ENCODE measurements at regions not wholly inside any gene's neighbourhood (a gene's known extent, or its start where the extent isn't known, plus 50 kb on each side); places are given as distances from the start of the nearest gene placed in this dataset.

DNA sequence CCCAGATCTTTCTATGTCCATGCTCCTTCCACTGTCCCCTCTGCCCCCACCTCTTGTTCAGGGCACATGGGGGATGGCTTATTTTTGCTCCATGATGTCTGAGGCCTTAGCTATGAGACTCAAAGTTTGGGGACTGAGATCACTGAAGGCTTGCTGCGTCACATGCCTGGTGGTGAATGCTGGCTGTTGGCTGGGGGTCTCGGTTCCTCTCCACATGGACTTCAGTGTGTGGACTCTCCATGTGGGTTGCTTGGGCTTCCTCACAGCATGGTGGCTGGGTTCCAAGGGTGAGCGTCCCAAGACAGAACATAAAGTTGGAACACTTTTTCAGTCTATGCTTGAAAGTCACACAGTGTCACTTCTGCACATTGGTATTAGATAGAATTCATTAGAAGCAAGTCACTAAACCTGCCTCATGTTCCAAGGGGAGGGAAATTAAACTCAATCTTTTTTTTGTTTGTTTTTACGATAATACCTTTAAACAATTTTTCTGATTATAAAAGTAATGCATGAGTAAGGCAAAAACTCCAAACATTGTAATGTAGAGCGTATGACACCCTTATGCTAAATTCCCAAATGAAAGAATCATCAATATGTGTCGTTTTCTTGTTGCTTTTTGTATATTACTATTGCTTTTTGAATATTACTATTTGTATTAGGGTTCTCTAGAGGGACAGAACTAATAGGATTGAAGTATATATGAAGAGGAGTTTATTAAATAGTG, 111.7 kb downstream of the MYCN start:
- Histone ChIP-seq H3K9me3 (no peaks in the 10 kb centered on the region), H3K27ac (no peak overlapping the region), H3K4me1 (no peaks in the 10 kb centered on the region), H3K4me3 (no peak overlapping the region), H3K27me3 (no peaks in the 10 kb centered on the region), H3K36me3 (no peaks in the 10 kb centered on the region)
- no peak for DNase-seq (ENCODE audit: low spot score in 2 of 2)
- TF ChIP-seq POLR2AphosphoS5 (IDR thresholded peaks at IDR 0.05) (no peak), POLR2A (IDR thresholded peaks at IDR 0.05) (no peak), EP300 (IDR thresholded peaks at IDR 0.05) (no peak)
- TF ChIP-seq, protein P1, sequence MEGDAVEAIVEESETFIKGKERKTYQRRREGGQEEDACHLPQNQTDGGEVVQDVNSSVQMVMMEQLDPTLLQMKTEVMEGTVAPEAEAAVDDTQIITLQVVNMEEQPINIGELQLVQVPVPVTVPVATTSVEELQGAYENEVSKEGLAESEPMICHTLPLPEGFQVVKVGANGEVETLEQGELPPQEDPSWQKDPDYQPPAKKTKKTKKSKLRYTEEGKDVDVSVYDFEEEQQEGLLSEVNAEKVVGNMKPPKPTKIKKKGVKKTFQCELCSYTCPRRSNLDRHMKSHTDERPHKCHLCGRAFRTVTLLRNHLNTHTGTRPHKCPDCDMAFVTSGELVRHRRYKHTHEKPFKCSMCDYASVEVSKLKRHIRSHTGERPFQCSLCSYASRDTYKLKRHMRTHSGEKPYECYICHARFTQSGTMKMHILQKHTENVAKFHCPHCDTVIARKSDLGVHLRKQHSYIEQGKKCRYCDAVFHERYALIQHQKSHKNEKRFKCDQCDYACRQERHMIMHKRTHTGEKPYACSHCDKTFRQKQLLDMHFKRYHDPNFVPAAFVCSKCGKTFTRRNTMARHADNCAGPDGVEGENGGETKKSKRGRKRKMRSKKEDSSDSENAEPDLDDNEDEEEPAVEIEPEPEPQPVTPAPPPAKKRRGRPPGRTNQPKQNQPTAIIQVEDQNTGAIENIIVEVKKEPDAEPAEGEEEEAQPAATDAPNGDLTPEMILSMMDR (IDR thresholded peaks at IDR 0.05) = no peak
- WGBS = 94% methylated on average over 6 of the region's 6 CpGs

DNA sequence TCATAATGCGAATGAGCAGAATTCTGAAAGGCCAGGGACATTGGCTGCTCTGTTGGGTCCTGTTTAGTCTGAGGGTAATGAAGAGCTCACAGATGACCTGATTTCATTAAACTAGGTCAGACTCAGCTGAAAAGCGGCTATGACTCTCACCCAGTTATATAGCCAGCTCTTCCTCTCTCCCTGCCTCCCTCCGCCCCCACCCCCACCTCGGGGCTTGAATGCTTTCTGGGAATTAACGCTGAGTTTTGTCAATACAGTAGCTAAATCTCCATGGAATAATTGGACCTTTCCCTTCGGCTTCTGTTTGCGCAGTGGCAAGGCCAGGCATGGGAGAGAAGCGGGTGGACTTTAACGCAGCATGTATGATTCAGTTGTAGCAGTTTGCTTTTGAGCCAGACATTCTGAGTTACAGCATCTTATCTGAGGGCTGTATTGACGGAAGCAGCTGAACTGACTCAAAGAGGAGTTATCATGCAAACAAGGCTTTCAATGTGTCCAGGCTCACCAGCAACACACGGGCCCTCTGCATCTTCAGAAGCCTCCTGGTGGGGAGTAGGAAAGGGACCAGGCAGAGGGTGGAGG, 110.6 kb downstream of the MYCN start:
- Histone ChIP-seq H3K36me3 (no peaks in the 10 kb centered on the region), H3K9me3 (no peaks in the 10 kb centered on the region), H3K27ac (no peak overlapping the region), H3K4me1 (no peaks in the 10 kb centered on the region), H3K27me3 (no peaks in the 10 kb centered on the region), H3K4me3 (no peak overlapping the region)
- WGBS = 72% methylated on average over 11 of the region's 11 CpGs
- DNase-seq (ENCODE audit: low spot score in 2 of 2) = no peak
- TF ChIP-seq EP300 (IDR thresholded peaks at IDR 0.05) (no peak), POLR2AphosphoS5 (IDR thresholded peaks at IDR 0.05) (no peak), POLR2A (IDR thresholded peaks at IDR 0.05) (no peak)
- TF ChIP-seq, protein P1 (IDR thresholded peaks at IDR 0.05) = no peak

DNA sequence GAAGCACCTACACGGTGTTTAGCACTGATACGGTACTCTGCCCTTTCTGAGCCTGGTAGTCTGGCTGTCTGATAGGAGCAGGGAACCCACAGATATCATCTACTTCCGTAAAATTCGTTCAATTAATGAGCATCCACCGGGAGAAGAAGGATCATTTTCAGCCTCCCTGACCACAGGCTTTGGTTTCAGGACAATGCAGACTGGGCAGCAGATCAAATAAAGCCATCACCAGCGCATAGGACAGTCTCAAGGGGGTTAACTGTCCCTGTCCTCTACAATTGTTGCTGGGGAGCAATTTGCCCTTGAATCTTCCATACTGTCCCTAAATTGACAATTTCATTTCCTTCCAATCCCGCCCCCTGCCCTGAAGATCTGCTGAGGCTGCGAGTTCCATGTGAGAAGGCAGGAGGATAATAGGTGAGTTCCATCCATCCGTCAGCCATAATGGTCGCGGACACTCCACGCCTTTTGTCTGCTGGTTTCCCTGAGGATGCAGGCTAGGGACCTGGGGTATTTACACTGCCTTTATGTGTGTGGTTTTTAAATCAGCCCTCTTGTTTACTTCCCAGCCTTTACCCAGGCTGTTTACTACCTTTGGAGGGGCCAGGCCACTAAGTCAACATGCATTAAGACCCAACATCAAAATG, 110.0 kb downstream of the MYCN start:
- no peak for DNase-seq (ENCODE audit: low spot score in 2 of 2)
- 86% methylated on average over 12 of the region's 12 CpGs for WGBS
- Histone ChIP-seq H3K9me3 (no peaks in the 10 kb centered on the region), H3K4me3 (no peak overlapping the region), H3K27me3 (no peaks in the 10 kb centered on the region), H3K4me1 (no peaks in the 10 kb centered on the region), H3K27ac (no peak overlapping the region), H3K36me3 (no peaks in the 10 kb centered on the region)
- TF ChIP-seq POLR2AphosphoS5 (IDR thresholded peaks at IDR 0.05) = no peak
- no peak for TF ChIP-seq EP300 (IDR thresholded peaks at IDR 0.05)
- no peak for TF ChIP-seq POLR2A (IDR thresholded peaks at IDR 0.05)
- TF ChIP-seq, protein P1 (IDR thresholded peaks at IDR 0.05) = no peak

DNA sequence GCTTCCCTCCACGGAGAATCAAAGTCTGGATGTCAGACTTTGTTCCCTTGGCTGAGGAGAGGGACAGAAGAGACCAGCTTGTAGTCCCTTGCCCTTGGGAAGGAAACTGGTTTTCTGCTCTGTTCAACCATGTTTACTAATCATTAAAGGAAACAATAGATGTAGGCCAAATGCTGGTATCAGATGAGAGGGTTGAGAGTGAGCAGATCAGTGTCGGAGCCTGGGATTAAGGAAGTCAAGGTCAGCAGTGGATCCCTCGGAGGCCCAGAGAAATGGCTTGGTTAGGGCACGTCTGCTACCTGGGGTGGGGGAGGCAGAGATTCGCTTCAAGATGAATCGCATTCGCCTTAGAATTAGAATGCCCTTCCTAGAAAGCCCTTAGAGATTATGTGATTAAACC, 109.1 kb downstream of the MYCN start:
- WGBS = 80% methylated on average over 7 of the region's 7 CpGs
- H3K4me1 ChIP-seq = no peaks in the 10 kb centered on the region
- no peaks in the 10 kb centered on the region for H3K36me3 ChIP-seq
- no peaks in the 10 kb centered on the region for H3K9me3 ChIP-seq
- H3K4me3 ChIP-seq = no peak overlapping the region
- TF ChIP-seq POLR2A (IDR thresholded peaks at IDR 0.05) (no peak), POLR2AphosphoS5 (IDR thresholded peaks at IDR 0.05) (no peak), EP300 (IDR thresholded peaks at IDR 0.05) (no peak)
- TF ChIP-seq, protein P1 (IDR thresholded peaks at IDR 0.05) = no peak
- no peak for DNase-seq (ENCODE audit: low spot score in 2 of 2)
- H3K27ac ChIP-seq = no peak overlapping the region
- no peaks in the 10 kb centered on the region for H3K27me3 ChIP-seq

DNA sequence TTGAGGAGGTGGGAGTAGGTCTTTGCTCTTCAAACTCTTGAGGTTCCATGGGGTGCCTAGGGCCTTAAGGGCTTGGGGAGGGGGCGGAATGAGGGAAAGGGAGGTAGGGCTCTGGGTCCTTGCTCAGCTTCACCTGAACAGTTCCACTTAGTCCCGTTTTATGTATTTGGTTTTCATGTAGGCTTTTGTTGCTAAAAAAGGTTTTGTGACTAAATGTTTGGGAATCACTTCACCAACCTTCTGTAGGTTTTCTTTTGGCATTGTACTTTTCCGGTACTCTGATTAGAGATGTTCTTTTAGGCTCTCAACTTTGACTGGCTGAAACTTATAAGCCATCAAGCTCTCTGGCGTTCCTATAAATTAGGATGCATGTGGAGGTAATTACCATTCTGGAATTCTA, 108.1 kb downstream of the MYCN start:
- whole genome bisulfite sequencing = 85% methylated on average over 4 of the region's 4 CpGs
- no peak overlapping the region for H3K27ac ChIP-seq
- no peaks in the 10 kb centered on the region for H3K27me3 ChIP-seq
- H3K4me3 ChIP-seq = no peak overlapping the region
- no peaks in the 10 kb centered on the region for H3K9me3 ChIP-seq
- no peak for TF ChIP-seq POLR2AphosphoS5 (IDR thresholded peaks at IDR 0.05)
- H3K4me1 ChIP-seq = no peaks in the 10 kb centered on the region
- H3K36me3 ChIP-seq = no peaks in the 10 kb centered on the region
- DNase-seq (ENCODE audit: low spot score in 2 of 2) = no peak
